ENCODE measurements at regions not wholly inside any gene's neighbourhood (a gene's known extent, or its start where the extent isn't known, plus 50 kb on each side); places are given as distances from the start of the nearest gene placed in this dataset.

- Histone ChIP-seq H3K27ac (no peak overlapping the region), H3K4me3 (no peak overlapping the region), H3K9me3 (no peaks in the 10 kb centered on the region), H3K36me3 (no peaks in the 10 kb centered on the region), H3K27me3 (no peaks in the 10 kb centered on the region), H3K4me1 (peaks cover 32% of the 10 kb centered on the region)
- no peak for DNase-seq (ENCODE audit: low spot score in 2 of 2)
- WGBS, result 81% methylated on average over 4 of the region's 4 CpGs
- no peak for TF ChIP-seq CTCF (IDR thresholded peaks at IDR 0.05)
- TF ChIP-seq POLR2A (IDR thresholded peaks at IDR 0.05), result no peak
- no peak for TF ChIP-seq POLR2AphosphoS5 (IDR thresholded peaks at IDR 0.05)
- no peak for TF ChIP-seq EP300 (IDR thresholded peaks at IDR 0.05)
Observed at GRCh38 chr9:91099436-91099835, 262.3 kb downstream of the AUH start.

GRCh38 chr9:91100878-91101450 lies 260.8 kb downstream of the AUH start:
- 49% methylated on average over 5 of the region's 6 CpGs for WGBS

GRCh38 chr9:91101611-91102168 lies 260.0 kb downstream of the AUH start:
- Histone ChIP-seq H3K4me1 (peaks cover 37% of the 10 kb centered on the region), H3K4me3 (no peak overlapping the region), H3K27me3 (no peaks in the 10 kb centered on the region), H3K36me3 (no peaks in the 10 kb centered on the region), H3K9me3 (no peaks in the 10 kb centered on the region), H3K27ac (peak overlapping the region; percentile 39)
- 57% methylated on average over 7 of the region's 7 CpGs for WGBS
- no peak for TF ChIP-seq CTCF (IDR thresholded peaks at IDR 0.05)
- no peak for TF ChIP-seq POLR2AphosphoS5 (IDR thresholded peaks at IDR 0.05)
- TF ChIP-seq EP300 (IDR thresholded peaks at IDR 0.05), result no peak
- TF ChIP-seq POLR2A (IDR thresholded peaks at IDR 0.05), result no peak
- DNase-seq (ENCODE audit: low spot score in 2 of 2), result no peak

More at GRCh38 chr9:91100878-91101450, 260.8 kb downstream of the AUH start:
- Histone ChIP-seq H3K27me3 (no peaks in the 10 kb centered on the region), H3K4me1 (peaks cover 37% of the 10 kb centered on the region), H3K36me3 (no peaks in the 10 kb centered on the region), H3K9me3 (no peaks in the 10 kb centered on the region), H3K4me3 (no peak overlapping the region), H3K27ac (peak overlapping the region; percentile 39)
- TF ChIP-seq POLR2A (IDR thresholded peaks at IDR 0.05) (no peak), POLR2AphosphoS5 (IDR thresholded peaks at IDR 0.05) (no peak), EP300 (IDR thresholded peaks at IDR 0.05) (no peak)
- peak; percentile 86 to 87 for DNase-seq (ENCODE audit: low spot score in 2 of 2)

GRCh38 chr9:91102269-91102668 lies 259.4 kb downstream of the AUH start:
- Histone ChIP-seq H3K4me3 (no peak overlapping the region), H3K27me3 (no peaks in the 10 kb centered on the region), H3K9me3 (no peaks in the 10 kb centered on the region), H3K27ac (no peak overlapping the region), H3K36me3 (no peaks in the 10 kb centered on the region), H3K4me1 (peaks cover 37% of the 10 kb centered on the region)
- no peak for DNase-seq (ENCODE audit: low spot score in 2 of 2)
- no peak for TF ChIP-seq CTCF (IDR thresholded peaks at IDR 0.05)
- no peak for TF ChIP-seq POLR2AphosphoS5 (IDR thresholded peaks at IDR 0.05)
- no peak for TF ChIP-seq EP300 (IDR thresholded peaks at IDR 0.05)
- TF ChIP-seq POLR2A (IDR thresholded peaks at IDR 0.05), result no peak

GRCh38 chr9:91103931-91104330 lies 257.8 kb downstream of the AUH start:
- H3K27me3 ChIP-seq, result no peaks in the 10 kb centered on the region
- peaks cover 37% of the 10 kb centered on the region for H3K4me1 ChIP-seq
- H3K27ac ChIP-seq, result no peak overlapping the region
- no peak overlapping the region for H3K4me3 ChIP-seq
- no peak for DNase-seq (ENCODE audit: low spot score in 2 of 2)
- 70% methylated on average over 1 of the region's 1 CpG for WGBS
- H3K36me3 ChIP-seq, result no peaks in the 10 kb centered on the region
- no peak for TF ChIP-seq POLR2A (IDR thresholded peaks at IDR 0.05)
- no peak for TF ChIP-seq CTCF (IDR thresholded peaks at IDR 0.05)
- no peak for TF ChIP-seq POLR2AphosphoS5 (IDR thresholded peaks at IDR 0.05)
- TF ChIP-seq EP300 (IDR thresholded peaks at IDR 0.05), result no peak
- H3K9me3 ChIP-seq, result no peaks in the 10 kb centered on the region
